OCI-LY7 (cell line): ENCODE measurements at regions not wholly inside any gene's neighbourhood (a gene's known extent, or its start where the extent isn't known, plus 50 kb on each side); places are given as distances from the start of the nearest gene placed in this dataset.

Source experiments
- BruUV-seq: library from RNA; stranded (reverse); fragments of 400-500 nt; replicated peaks from 2 replicates; lab custom pipeline; 2021; lab: Mats Ljungman, UMichigan
- CTCF ChIA-PET: fragments of 300-600 bp; sonication (Branson Sonifier 250); formaldehyde crosslinking; loops from one replicate; lab custom pipeline; 2022; ENCODE audit warnings: antibody characterized with exemption; ENCODE audit not compliant: unreplicated experiment; lab: Charles Lee
- POLR2A ChIA-PET: fragments of 300-600 bp; sonication (Branson Sonifier 250); formaldehyde crosslinking; loops from one replicate; lab custom pipeline; 2022; ENCODE audit warnings: antibody characterized with exemption; lab: Charles Lee
- DNase-seq: peaks from one replicate; pipeline ENCODE4 v3.0.0-alpha.2; 2015; ENCODE audit warnings: low spot score
- H2AFZ ChIP-seq: fragments of 200-600 bp; sonication (generic), shearing (Covaris generic); 2 replicates; pipeline ENCODE4 v1.6.1; 2014; ENCODE audit warnings: mild to moderate bottlenecking, antibody characterized with exemption, low read length, moderate library complexity
- H3K27ac ChIP-seq: fragments of 200-600 bp; sonication (generic); 2 replicates; pipeline ENCODE4 v1.5.1; 2014; ENCODE audit warnings: mixed run types, low read depth, mild to moderate bottlenecking, moderate library complexity, low read length, inconsistent platforms; ENCODE audit not compliant: poor library complexity, severe bottlenecking
- H3K36me3 ChIP-seq: fragments of 200-600 bp; sonication (generic); 2 replicates; pipeline ENCODE4 v1.6.1; 2014; ENCODE audit warnings: mild to moderate bottlenecking, antibody characterized with exemption, low read length, moderate library complexity, mixed read lengths; ENCODE audit not compliant: insufficient read depth
- H3K4me1 ChIP-seq: fragments of 200-600 bp; sonication (generic); 2 replicates; pipeline ENCODE4 v1.5.1; 2014; ENCODE audit warnings: mild to moderate bottlenecking, low read length; ENCODE audit not compliant: insufficient read depth, poor library complexity, severe bottlenecking
- H3K4me2 ChIP-seq: fragments of 200-600 bp; sonication (generic); 2 replicates; pipeline ENCODE4 v1.6.1; 2014; ENCODE audit warnings: mild to moderate bottlenecking, low read length
- H3K4me3 ChIP-seq: fragments of 200-600 bp; sonication (generic); 2 replicates; pipeline ENCODE4 v1.5.1; 2014; ENCODE audit warnings: mild to moderate bottlenecking, low read depth, low read length; ENCODE audit not compliant: poor library complexity, severe bottlenecking
- H3K79me2 ChIP-seq: fragments of 200-600 bp; sonication (generic); 2 replicates; pipeline ENCODE4 v1.6.1; 2016; ENCODE audit warnings: low read depth, mild to moderate bottlenecking, low read length, moderate library complexity, mixed read lengths; ENCODE audit not compliant: insufficient read depth
- H3K9me2 ChIP-seq: fragments of 200-600 bp; sonication (generic); 2 replicates; pipeline ENCODE4 v1.6.1; 2016; ENCODE audit warnings: mild to moderate bottlenecking, low read length, mixed read lengths; ENCODE audit not compliant: insufficient read depth
- H3K9me3 ChIP-seq: fragments of 200-600 bp; sonication (generic); 2 replicates; pipeline ENCODE4 v1.6.1; 2014; ENCODE audit warnings: mild to moderate bottlenecking, mixed run types, low read length, mixed read lengths
- H4K20me1 ChIP-seq: fragments of 200-600 bp; sonication (generic); 2 replicates; pipeline ENCODE4 v1.6.1; 2014; ENCODE audit warnings: mild to moderate bottlenecking, antibody characterized with exemption, low read length, moderate library complexity, mixed read lengths; ENCODE audit not compliant: insufficient read depth
- EZH2phosphoT487 ChIP-seq: fragments of 200-600 bp; sonication (generic); IDR thresholded peaks from 2 replicates; pipeline ENCODE4 v1.6.1; 2018; ENCODE audit warnings: low read depth, borderline replicate concordance, mild to moderate bottlenecking, mixed run types, antibody characterized with exemption, low read length, moderate library complexity, mixed read lengths
- intact Hi-C: fragments of 100-400 bp; cut with micrococcal nuclease; formaldehyde crosslinking; loops from one replicate; pipeline ENCODE4 v1.10.0; 2022; ENCODE audit not compliant: unreplicated experiment
- TF ChIP-seq, protein P1 (sequence below): fragments of 200-600 bp; sonication (generic); conservative IDR thresholded peaks from 2 replicates; pipeline ENCODE4 v1.5.1; 2014; ENCODE audit warnings: mild to moderate bottlenecking, antibody characterized with exemption, low read length, moderate library complexity, mixed read lengths

DNA sequence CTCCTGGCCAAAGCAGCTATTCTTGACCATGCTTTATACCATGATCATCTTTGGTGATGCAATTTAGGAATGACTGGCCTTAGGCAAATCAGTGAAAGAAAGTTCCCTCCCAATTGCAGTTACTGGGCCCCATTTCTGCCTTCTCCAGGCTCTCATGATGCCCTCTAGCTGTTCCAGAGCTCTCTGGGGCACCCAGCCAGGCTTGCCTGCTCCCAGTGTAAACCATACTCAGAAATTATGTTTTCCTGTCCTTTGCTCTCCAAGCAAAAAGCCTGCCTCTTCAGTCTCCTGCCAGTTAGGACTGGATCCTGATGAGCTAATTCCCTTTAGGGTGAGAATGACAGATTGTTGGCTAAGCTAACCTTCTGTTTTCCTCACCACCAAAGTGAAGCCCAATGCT lies 85.3 kb upstream of the RBPJ start:
- BruUV-seq = no TSS peak
- Histone ChIP-seq H3K4me1 (no peaks in the 10 kb centered on the region), H3K79me2 (no peaks in the 10 kb centered on the region), H2AFZ (no peak overlapping the region), H3K36me3 (no peaks in the 10 kb centered on the region), H3K9me2 (no peaks in the 10 kb centered on the region), H3K9me3 (no peaks in the 10 kb centered on the region), H3K4me2 (no peak overlapping the region), H3K27ac (no peak overlapping the region), H3K4me3 (no peak overlapping the region), H4K20me1 (no peaks in the 10 kb centered on the region)
- intact Hi-C loops = no loop called here
- DNase-seq = no peak
- ChIA-PET POLR2A (interaction anchor here (0.5 to 1.1 kb wide), 4 partner anchors 10 to 681 kb away, joined by 3 to 6 read pairs (median 4); no protein-coding TSS in a partner anchor), CTCF (no interaction called here)
- no peak for TF ChIP-seq EZH2phosphoT487
- TF ChIP-seq, protein P1, sequence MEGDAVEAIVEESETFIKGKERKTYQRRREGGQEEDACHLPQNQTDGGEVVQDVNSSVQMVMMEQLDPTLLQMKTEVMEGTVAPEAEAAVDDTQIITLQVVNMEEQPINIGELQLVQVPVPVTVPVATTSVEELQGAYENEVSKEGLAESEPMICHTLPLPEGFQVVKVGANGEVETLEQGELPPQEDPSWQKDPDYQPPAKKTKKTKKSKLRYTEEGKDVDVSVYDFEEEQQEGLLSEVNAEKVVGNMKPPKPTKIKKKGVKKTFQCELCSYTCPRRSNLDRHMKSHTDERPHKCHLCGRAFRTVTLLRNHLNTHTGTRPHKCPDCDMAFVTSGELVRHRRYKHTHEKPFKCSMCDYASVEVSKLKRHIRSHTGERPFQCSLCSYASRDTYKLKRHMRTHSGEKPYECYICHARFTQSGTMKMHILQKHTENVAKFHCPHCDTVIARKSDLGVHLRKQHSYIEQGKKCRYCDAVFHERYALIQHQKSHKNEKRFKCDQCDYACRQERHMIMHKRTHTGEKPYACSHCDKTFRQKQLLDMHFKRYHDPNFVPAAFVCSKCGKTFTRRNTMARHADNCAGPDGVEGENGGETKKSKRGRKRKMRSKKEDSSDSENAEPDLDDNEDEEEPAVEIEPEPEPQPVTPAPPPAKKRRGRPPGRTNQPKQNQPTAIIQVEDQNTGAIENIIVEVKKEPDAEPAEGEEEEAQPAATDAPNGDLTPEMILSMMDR = no peak

DNA sequence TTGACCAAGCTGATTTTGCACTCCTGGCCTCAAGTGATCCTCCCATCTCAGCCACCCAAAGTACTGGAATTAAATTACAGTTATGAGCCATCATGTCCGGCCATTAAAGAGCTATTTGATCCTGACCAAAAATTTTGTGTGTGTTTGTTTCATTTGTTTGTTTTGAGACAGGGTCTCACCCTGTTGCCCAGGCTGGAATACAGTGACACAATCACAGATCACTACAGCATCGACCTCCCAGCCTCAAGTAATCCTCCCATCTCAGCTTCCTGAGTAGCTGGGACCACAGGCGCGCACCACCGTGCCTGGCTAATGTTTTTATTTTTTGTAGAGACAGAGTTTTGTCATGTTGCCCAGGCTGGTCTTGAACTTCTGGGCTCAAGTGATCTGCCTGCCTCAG lies 82.9 kb upstream of the RBPJ start:
- H3K9me2 ChIP-seq = no peaks in the 10 kb centered on the region
- no peaks in the 10 kb centered on the region for H3K36me3 ChIP-seq
- no peaks in the 10 kb centered on the region for H3K79me2 ChIP-seq
- no peaks in the 10 kb centered on the region for H3K4me1 ChIP-seq
- H3K4me3 ChIP-seq = no peak overlapping the region
- no peak for TF ChIP-seq EZH2phosphoT487
- TF ChIP-seq, protein P1 = no peak
- POLR2A ChIA-PET = no interaction called here
- H2AFZ ChIP-seq = no peak overlapping the region
- H3K9me3 ChIP-seq = no peaks in the 10 kb centered on the region
- no peak overlapping the region for H3K27ac ChIP-seq
- H3K4me2 ChIP-seq = no peak overlapping the region
- DNase-seq = no peak
- CTCF ChIA-PET = no interaction called here
- intact Hi-C loops = no loop called here
- H4K20me1 ChIP-seq = no peaks in the 10 kb centered on the region
- no TSS peak for BruUV-seq

DNA sequence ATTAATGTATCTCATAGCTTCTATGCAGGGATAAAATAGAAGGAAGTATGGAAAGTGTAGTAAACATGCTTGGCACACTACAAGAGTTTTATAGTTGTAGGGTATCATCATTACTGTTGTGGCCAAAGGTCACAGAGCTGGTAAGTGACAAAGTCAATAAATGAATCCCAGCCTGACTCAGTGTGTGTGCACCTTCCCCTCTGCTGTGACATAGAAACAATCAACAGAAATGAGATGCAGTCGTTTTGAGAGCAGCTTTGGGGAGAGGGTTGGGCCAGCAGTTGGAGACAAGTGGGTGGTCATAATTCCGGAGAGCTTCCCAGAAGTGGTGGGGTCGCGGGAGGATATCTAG lies 82.4 kb upstream of the RBPJ start:
- no peaks in the 10 kb centered on the region for H3K36me3 ChIP-seq
- DNase-seq = no peak
- H3K9me2 ChIP-seq = no peaks in the 10 kb centered on the region
- BruUV-seq = no TSS peak
- no peak for TF ChIP-seq EZH2phosphoT487
- TF ChIP-seq, protein P1 = no peak
- POLR2A ChIA-PET = no interaction called here
- intact Hi-C loops = no loop called here
- no peak overlapping the region for H3K27ac ChIP-seq
- H4K20me1 ChIP-seq = no peaks in the 10 kb centered on the region
- H3K4me3 ChIP-seq = no peak overlapping the region
- H2AFZ ChIP-seq = no peak overlapping the region
- CTCF ChIA-PET = interaction anchor here (0.6 kb wide), 1 partner anchor 1224 kb away, joined by 4 read pairs; no protein-coding TSS in a partner anchor
- H3K4me2 ChIP-seq = no peak overlapping the region
- H3K9me3 ChIP-seq = no peaks in the 10 kb centered on the region
- H3K4me1 ChIP-seq = no peaks in the 10 kb centered on the region
- no peaks in the 10 kb centered on the region for H3K79me2 ChIP-seq
